ENCODE measurements at regions not wholly inside any gene's neighbourhood (a gene's known extent, or its start where the extent isn't known, plus 50 kb on each side); places are given as distances from the start of the nearest gene placed in this dataset.
"Not testable (repeated sequence)": the region's sequence is repeated elsewhere in the genome, so short reads cannot be mapped to it uniquely, and the experiment has no call there.

DNA sequence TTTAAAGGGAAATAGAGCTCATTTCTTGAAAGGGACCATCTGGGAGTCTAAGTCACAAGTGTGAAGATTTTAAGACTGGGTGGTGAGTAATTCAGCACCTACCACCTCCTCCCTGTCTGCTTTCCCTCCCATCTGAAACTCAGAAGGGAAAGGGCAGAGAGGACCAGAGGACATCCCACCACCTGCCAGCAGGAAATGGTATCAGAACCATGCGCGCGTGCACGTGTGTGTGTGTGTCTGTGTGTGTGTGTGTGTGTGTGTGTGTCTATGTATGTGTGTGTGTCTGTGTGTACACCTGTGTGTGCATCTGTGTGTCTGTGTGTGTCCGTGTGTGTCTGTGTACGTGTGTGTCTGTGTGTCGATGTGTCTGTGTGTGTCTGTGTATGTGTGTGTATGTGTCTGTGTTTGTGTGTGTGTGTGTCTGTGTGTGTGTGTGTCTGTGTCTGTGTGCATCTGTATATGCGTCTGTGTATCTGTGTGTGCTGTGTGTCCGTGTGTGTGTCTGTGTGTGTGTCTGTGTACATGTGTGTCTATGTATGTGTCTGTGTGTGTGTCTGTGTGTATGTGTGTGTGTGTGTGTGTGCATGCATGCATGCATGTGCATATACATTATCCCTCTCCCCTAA, 76.8 kb downstream of the ZFP36L2 start:
- DNase-seq (ENCODE audit: low read depth in 2 of 2) = no peak

DNA sequence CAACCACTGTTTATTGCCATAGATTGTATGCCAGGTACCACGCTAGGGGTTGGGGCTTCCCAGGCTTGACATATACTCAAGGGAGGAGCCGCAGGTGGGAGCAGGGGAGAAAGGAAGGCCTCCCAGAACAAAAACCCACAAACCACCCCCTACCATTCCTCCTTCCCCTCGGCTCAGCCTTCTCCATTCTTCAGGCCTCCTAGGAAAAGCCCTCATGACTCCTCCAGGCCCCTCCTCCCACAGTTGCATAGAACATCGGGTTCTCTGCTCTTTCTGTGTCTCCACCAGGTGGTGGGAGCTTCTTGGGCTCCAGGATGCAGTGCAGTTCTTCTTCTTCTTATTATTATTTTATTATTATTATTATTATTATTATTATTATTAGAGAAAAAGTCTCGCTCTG, 80.3 kb downstream of the ZFP36L2 start:
- no peak for DNase-seq (ENCODE audit: low read depth in 2 of 2)

DNA sequence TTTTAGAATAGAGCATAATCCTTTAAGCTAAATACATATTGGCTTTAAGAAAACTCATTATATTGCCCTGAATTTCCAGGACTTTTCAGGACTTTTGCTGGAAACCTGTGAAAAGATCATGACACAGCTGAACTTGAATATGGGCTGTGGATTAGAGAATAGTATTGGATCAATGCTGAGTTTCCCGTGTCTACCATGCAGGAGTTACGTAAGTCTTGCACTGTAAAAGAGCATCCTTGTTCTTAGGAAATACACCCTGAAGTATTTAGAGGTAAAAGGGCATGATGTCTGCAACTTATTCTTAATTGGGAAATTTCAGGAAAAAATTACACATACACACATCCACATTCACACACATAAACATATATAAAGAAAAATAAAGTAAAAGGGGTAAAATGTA, 82.1 kb downstream of the ZFP36L2 start:
- no peak for DNase-seq (ENCODE audit: low read depth in 2 of 2)

DNA sequence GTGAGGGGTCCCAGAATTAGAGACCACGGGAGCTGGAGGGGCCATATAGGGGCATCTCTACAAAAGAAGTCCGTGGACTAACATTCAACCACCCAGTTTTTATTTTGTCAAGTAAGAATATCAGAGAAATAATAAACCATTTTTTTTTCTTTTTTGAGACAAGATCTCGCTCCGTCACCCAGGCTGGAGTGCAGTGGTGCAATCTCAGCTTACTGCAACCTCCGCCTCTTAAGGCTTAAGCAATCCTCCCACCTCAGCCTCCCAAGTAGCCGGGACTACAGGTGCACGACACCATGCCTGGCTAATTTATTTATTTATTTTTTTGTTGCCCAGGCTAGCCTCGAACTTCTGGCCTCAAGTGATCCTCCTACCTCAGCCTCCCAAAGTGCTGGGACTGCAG, 82.7 kb downstream of the ZFP36L2 start:
- DNase-seq (ENCODE audit: low read depth in 2 of 2) = no peak

DNA sequence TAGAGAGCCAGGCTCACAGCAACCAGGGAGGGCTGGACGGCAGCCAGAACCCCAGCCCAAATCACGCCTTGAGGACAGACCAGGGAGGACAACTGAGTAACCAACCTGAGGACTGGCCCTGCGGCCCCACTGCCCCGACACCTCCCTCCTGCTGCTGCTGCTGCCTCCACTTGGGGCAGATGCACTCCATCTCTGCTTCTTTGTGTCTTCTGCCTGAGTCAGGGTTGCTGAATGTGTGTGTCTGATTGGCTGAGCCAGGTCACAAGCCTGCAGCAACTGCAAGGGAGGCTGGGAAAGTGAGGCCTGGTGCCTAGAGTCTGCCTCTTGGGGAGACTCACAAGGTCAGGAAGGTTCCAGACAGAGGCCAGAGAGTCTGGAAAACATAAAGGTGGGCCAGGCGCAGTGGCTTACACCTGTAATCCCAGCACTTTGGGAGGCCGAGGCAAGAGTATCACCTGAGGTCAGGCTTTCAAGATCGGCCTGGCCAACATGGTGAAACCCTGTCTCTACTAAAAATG, 83.4 kb downstream of the ZFP36L2 start:
- DNase-seq (ENCODE audit: low read depth in 2 of 2) = no peak

DNA sequence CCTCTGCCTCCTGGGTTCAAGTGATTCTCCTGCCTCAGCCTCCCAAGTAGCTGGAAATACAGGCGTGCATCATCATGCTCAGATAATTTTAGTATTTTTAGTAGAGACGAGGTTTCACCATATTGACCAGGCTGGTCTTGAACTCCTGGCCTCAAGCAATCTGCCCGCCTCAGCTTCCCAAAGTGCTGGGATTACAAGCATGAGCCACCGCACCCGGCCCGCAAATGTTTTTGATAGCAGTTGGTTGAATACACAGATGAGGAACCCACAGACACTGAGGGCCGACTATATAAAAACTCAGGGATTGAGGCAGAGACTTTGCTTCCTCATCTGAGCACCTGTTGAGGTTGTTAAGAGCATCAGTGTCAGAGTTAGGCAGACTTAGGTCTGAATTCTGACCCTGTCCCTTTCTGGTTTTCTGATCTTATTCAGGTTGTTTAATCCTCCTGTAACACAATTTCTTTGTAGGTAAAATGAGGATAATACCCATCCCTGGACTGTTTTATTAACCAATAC, 84.7 kb downstream of the ZFP36L2 start:
- DNase-seq (ENCODE audit: low read depth in 2 of 2) = not testable (repeated sequence)

DNA sequence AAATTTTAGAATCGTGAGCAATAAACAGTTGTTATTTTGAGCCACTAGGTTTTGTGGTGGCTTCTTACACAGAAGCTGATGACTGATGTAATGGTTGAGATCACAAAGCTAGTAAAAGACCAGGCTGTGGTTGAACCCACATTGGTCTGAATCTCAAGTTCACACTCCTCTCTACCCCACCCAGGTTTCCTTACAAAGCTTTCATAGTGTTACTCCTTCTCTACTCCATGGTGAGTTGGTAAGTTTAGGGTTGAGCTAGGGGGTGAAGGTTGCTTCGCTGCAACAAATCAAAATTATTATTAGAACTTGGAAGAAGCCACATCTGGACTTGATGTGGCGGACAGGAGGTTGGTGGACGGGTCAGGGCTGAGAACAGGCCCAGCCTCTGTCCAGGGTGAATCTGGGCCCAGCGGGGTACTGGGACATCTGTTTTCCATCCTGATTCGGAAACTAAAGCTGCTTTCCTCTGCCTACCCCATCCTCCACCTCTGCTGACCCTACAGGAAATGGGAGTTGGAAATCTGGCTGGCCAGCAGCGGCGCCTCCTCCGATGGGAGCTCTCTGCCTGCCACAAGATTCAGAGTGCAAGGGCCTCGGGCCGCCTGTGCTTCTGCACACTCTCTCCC, 86.3 kb downstream of the ZFP36L2 start:
- no peak for DNase-seq (ENCODE audit: low read depth in 2 of 2)

DNA sequence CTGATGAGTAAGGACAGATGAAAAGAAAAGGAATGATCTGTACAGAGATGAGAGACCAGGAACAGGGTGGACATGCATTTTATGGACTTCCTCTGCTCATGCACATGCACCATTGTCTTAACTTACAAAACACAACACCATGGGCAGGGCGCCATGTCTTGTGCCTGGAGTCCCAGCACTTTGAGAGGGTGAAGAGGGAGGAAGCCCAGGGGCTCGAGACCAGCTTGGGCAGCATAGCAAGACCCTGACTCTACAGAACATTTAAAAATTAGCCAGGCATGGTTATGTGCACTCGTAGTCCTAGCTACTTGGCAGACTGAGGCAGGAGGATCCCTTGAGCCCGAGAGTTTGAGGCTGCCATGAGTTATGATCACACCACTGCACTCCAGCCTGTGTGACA, 86.9 kb downstream of the ZFP36L2 start:
- no peak for DNase-seq (ENCODE audit: low read depth in 2 of 2)

DNA sequence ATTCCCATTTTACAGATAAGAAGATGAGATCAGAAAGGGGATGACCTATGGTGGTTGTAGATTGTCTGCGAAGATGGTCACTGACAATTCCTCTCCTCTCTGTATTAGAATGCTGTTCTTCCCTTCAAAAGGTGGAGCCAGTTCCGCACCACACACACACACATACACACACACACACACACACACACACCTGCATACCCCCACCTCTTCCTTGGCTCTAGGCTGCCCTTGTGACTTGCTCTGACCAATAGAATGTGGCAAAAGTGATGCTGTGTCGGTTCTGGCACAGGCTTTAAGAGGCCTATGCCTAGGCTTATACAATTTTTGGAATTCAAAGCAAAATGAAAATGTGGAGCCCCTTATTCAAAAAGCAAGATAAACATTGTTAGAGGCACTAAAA, 88.0 kb downstream of the ZFP36L2 start:
- no peak for DNase-seq (ENCODE audit: low read depth in 2 of 2)

DNA sequence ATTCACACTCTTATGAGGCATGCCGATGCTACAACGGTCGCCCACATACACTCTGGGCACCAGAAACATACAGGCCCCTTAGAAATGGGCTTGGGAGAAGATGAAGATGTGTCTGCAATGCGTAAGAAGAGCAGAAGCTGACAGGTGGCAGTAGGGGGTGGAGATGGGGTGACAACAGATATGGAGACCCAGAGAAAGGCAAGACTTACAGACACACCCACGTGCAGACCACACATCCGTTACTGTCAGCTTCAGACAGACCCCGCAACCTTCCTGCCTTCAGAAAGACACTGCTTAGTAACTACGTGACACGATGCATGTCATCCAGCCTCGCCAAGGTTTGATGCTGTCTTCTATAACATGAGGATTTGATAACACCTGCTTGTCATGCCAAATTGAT, 89.5 kb downstream of the ZFP36L2 start:
- DNase-seq (ENCODE audit: low read depth in 2 of 2) = peak; percentile 80 to 82

DNA sequence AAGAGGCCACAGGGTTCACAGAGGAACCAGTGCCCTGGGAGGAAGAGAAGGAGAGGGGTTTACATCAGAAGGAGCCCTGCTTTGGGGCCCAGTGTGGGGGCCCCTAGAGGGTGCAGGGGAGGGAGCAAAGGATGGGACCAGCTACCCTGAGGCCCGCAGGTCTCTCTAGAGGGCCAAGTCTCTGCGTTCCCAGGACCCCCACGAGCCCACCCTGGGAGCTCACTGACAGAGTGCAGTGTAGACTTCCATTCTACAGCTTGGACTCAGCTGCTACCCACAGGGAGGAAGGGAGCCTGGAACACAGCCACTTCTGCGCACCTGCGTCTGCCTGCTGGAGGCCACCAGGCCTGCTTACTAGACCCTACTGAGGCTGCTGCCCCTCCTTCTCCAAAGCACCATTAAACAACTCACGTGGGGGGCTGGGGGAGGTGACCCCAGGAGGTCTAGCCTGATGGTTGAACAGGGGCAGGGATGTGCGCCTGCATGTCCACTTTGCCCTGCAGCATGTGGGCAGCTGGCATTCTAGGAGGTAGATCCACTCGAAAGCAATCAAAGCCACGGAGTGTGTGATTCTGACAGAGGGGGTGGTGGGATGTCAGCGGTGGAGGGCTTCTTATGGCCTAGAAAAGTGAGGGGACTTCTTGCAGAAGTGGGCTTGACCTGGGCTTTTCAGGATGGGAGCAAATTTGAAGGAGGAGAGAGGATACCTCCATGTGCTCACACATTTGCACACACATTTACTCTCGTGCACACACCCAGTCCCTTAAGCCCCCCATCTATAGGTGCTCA, 90.2 kb downstream of the ZFP36L2 start:
- DNase-seq (ENCODE audit: low read depth in 2 of 2) = no peak

DNA sequence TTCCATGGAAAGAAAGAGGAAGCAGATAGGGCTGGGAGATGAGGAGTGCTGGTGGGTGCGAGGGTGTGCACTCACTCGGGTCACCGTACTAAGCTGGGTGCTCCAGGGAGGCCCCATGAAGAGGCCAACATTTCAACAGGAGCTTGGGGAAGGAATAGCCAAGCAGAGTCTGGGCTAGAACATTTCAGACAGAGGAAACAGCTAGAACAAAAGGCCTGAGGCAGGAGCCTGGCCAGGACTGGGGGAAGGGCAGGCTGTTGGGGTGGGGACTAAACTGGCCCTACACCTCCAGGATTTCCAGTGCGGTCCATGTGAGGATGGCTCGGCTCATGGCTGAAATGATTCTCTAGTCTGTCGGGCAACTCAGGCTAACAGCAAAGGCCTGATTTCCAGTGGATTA, 90.8 kb downstream of the ZFP36L2 start:
- no peak for DNase-seq (ENCODE audit: low read depth in 2 of 2)

DNA sequence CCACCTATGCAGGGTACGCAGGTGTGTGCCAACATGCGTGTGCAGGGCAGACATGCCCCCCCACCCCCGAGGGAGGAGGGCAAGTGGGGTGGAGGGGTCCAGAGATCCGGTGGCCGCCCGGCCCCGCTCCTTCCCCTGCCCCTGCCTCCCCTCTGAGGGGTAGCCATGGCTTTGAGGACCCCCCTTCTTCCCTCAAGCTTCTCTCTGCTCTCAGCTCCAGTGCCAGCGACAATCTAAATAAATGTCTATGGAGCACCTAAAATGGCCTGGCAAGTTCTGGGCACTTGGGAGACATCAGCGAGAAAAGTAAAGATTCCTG, 91.9 kb downstream of the ZFP36L2 start:
- no peak for DNase-seq (ENCODE audit: low read depth in 2 of 2)

DNA sequence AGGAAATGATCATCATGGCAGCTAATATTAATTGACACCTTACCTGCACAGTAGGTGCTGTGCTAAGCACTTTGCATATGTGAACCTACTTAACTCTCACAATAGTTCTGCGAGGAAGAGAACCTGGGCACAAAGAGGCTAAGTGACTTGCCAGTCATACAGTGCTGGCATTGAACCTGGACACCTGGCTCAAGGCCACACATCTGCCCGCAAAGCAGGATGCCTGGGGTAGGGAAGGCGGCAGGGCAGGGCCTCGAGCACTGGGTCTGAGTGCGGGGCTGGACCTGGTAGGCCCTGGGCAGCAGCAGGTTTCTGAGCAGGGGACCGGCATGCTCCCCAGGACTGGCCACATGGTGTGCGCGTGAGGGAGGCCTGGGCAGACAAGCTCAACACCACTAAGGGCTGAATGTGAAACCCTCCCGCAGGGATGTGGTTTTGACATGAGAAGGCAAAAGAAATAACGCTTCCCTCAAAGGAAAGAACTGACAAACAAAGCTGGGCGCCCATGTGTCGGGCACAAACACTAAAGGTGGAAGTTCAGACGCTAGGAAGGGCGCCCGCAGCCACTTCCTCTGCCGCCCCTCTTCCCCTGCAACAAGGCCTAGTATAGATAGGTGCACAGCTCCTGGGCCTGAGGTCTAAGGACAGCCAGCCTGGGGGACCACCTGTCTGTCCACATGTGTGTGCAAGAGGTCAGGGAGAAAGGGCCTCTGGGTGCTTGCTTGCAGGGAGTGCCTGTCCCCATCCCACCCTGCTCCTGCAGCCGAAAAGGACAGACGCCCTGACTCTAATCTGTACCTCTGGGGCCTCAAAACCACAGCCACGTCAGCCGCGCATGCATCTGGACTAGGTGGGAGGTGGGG, 92.5 kb downstream of the ZFP36L2 start:
- peak; percentile 49 to 62 for DNase-seq (ENCODE audit: low read depth in 2 of 2)

DNA sequence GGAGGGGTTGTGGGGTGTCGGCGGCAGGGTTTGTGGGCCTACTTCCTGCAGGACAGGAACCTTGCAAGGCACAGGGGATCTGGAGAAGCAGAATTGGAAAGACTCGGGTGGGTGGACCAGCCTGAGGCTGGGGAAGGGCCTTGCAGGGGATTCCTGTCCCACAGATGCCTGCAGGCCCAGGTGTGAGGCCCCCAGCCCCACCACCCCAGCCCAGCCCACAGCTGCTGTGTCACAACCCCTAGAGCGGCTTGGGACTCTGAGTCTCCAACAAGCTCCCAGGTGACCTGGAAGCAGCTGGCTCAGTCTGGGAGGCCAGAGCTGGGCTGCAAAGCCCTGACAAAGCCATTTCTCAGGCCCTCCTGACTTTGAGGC, 93.1 kb downstream of the ZFP36L2 start:
- DNase-seq (ENCODE audit: low read depth in 2 of 2) = no peak

DNA sequence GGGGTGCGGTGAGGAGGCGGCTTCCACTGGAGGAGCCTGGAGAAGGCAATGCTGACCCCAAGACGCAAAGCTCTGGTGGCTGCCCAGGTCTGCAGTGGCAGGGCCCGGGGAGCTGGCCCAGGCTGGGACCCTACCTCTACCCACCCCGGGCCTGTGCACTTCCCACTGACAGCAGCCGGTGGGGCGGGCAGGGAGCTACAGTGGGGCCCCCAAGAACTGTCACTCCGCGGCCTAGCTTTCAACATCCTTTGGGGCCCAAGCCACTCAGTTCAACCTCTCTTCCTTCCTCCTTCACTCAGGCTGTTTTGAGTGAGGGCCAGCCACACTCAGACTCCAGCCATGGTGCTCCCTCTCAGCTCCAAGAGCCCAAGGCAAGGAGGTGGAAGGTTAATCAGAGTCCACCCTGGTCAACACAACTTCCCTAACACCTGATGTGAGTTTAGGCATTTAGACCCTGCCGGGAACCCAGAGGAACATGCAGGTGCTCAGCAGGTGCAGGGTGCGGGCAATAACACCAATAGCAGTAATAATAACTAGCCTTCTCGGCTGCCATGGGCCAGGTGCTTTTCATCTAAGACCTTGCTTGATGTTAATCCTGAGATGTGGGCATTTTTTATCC, 93.6 kb downstream of the ZFP36L2 start:
- no peak for DNase-seq (ENCODE audit: low read depth in 2 of 2)

DNA sequence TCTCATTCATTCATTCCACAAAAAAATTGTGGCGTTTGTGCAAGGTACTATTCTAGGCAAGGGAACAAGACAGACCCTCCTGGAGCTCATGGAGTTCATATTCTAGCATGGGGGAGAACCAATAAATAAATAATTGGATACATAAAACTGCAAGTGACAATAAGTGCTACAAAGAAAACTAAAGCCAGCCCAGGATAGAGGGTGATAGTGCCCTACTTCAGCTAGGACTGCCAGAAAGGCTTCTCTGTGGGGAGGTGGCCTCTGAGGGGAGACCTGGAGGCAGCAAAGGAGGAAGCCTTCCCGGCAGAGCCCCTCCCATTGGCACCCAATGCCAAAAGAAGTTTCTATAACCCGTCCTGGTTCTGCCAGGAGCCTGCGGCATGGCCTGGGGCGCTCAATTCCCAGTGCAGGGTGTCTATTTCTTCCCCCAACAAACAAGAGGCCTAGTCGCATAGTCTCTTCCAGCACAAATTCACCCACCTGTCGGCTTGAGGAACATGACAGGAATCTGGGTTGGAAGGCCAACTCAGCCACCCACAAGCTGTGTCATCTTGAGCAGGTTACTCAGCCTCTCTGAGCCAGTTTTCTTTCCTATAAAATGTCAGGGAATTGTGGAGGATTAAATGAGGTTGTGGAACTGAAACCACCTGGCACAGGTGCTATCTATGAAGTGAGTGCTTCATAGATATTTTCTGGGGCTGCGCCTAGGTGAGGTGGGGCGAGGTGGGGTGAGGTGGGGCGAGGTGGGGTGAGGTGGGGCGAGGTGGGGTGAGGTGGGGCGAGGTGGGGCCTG, 94.3 kb downstream of the ZFP36L2 start:
- DNase-seq (ENCODE audit: low read depth in 2 of 2) = no peak

DNA sequence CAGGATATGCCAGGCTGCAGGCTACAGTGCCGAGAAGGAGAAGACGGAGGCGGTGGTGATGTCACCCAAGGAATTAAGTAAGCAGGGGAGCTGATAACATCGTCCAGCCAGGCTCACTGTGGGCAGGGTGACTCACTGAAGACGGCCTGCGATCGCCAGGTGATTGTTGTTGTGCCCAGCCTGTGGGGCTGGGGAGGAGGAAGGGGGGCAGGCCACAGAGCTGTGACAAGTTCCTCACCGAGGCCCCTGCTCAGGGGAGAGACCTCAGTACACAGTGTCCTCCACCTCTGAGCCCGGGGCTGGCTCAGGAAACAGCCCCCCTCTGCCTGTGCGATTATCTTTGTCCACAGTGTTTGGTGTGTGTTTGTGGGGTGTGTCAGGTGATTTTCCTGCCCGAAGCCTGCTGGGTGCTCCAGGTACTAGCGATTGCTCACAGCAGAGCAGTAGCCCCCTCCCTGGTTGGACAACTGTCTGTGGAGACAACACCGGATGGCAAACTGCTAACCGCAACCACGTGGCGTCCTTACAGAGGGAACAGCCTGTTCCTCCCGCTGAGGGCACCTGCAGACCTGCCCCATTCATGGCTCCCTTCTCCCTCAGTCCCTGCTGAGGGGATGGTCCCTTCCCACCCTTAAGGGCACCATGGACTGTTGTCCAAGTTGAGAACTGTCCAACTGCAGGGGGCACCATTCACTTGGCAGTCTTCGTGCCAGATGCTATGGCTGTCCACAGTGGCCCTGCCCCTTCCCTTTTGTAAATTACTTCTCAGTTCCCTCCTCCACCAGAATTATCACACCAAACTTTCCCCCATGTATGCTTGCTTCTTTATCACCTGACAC, 95.1 kb downstream of the ZFP36L2 start:
- peak; percentile 71 to 73 for DNase-seq (ENCODE audit: low read depth in 2 of 2)

DNA sequence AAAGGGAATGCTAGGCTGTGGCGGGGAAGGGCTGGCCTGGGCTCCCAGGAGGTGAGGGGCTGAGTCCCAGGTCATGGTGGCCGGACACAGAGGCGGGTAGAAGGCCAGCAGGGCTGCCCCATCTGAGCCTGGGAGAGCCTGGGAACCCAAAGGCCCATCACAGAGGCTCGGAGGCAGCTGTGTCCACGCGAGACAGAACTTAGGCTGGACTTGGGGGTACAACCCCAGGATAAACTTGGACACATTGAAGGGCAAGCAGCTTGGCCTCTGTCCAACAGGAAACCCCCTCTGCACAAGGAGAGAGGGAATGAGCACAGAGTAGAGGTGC, 95.9 kb downstream of the ZFP36L2 start:
- DNase-seq (ENCODE audit: low read depth in 2 of 2) = no peak
